Activated T-cell treated with anti-CD3 and anti-CD28 coated beads for 24 hours (primary cell): ENCODE measurements at regions not wholly inside any gene's neighbourhood (a gene's known extent, or its start where the extent isn't known, plus 50 kb on each side); places are given as distances from the start of the nearest gene placed in this dataset.

Experiments used
- DNase-seq: peaks from one replicate; pipeline ENCODE4 v3.0.0-alpha.2; 2020; ENCODE audit warnings: low read depth

GRCh38 chr5:167790462-167791260 lies 500.8 kb upstream of the WWC1 start:
- DNase-seq = no peak

GRCh38 chr5:167792514-167792913 lies 498.9 kb upstream of the WWC1 start:
- no peak for DNase-seq

- no peak for DNase-seq
Observed at GRCh38 chr5:167793700-167794099, 497.7 kb upstream of the WWC1 start.

GRCh38 chr5:167794121-167794520 lies 497.3 kb upstream of the WWC1 start:
- DNase-seq = no peak

- DNase-seq = no peak
Observed at GRCh38 chr5:167796672-167797071, 494.8 kb upstream of the WWC1 start.

- DNase-seq = no peak
Observed at GRCh38 chr5:167797933-167798332, 493.5 kb upstream of the WWC1 start.

- DNase-seq = no peak
Observed at GRCh38 chr5:167798448-167798847, 493.0 kb upstream of the WWC1 start.

- DNase-seq = no peak
Observed at GRCh38 chr5:167800427-167800826, 491.0 kb upstream of the WWC1 start.

- DNase-seq = no peak
Observed at GRCh38 chr5:167801999-167802398, 489.4 kb upstream of the WWC1 start.

GRCh38 chr5:167802755-167803431 lies 488.6 kb upstream of the WWC1 start:
- DNase-seq = no peak

- DNase-seq = no peak
Observed at GRCh38 chr5:167804512-167805220, 486.8 kb upstream of the WWC1 start.

- no peak for DNase-seq
Observed at GRCh38 chr5:167810573-167810972, 480.9 kb upstream of the WWC1 start.

- DNase-seq = no peak
Observed at GRCh38 chr5:167812871-167813270, 478.6 kb upstream of the WWC1 start.

- DNase-seq = no peak
Observed at GRCh38 chr5:167813389-167813788, 478.1 kb upstream of the WWC1 start.

- no peak for DNase-seq
Observed at GRCh38 chr5:167814040-167814439, 477.4 kb upstream of the WWC1 start.

- DNase-seq = no peak
Observed at GRCh38 chr5:167814828-167815227, 476.6 kb upstream of the WWC1 start.

- DNase-seq = no peak
Observed at GRCh38 chr5:167816354-167816753, 475.1 kb upstream of the WWC1 start.

GRCh38 chr5:167816864-167817263 lies 474.6 kb upstream of the WWC1 start:
- DNase-seq = no peak

- DNase-seq = no peak
Observed at GRCh38 chr5:167819406-167819805, 472.0 kb upstream of the WWC1 start.

GRCh38 chr5:167820101-167820990 lies 471.1 kb upstream of the WWC1 start:
- no peak for DNase-seq

GRCh38 chr5:167821151-167821550 lies 470.3 kb upstream of the WWC1 start:
- DNase-seq = no peak

GRCh38 chr5:167821669-167822068 lies 469.8 kb upstream of the WWC1 start:
- no peak for DNase-seq
